Omental fat pad (tissue), 3 donors: ENCODE measurements at regions not wholly inside any gene's neighbourhood (a gene's known extent, or its start where the extent isn't known, plus 50 kb on each side); places are given as distances from the start of the nearest gene placed in this dataset.

Source experiments
- ATAC-seq: fragments of 150-250 bp; one replicate; pipeline ENCODE4 v1.9.1; 2016; ENCODE audit warnings: mild to moderate bottlenecking, moderate library complexity; ENCODE audit not compliant: low FRiP score
- DNase-seq: peaks from one replicate; pipeline ENCODE4 v3.0.0-alpha.2; 2019; ENCODE audit warnings: low spot score
- TF ChIP-seq, protein P1 (sequence below), 3 donors: fragments of 450-650 bp; IDR thresholded peaks; one replicate each; pipeline ENCODE4 v1.5.1; 2016 to 2017; ENCODE audit warnings: antibody characterized with exemption in 3 of 3, mild to moderate bottlenecking in 3 of 3, moderate library complexity in 2 of 3

DNA sequence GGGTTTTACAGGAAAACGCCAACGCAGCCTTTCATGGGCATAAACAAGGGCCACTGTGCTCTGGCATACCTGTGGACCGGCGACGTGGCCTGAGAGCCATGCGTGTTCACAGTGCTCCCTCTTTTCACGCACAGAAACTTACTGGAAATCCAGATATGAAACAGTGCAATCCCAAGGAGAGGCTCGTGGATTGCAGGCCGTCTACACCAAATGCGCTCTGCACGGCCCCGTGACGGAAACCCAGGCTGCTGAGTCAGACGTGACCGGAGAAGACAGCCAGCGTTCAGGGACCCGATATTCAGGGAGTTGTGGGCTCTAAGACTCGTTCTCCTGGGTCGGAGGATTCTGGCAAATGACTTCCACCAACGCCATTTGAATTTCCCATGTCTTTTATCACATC is 129.2 kb downstream of the FOXL1 start:
- TF ChIP-seq, protein P1, sequence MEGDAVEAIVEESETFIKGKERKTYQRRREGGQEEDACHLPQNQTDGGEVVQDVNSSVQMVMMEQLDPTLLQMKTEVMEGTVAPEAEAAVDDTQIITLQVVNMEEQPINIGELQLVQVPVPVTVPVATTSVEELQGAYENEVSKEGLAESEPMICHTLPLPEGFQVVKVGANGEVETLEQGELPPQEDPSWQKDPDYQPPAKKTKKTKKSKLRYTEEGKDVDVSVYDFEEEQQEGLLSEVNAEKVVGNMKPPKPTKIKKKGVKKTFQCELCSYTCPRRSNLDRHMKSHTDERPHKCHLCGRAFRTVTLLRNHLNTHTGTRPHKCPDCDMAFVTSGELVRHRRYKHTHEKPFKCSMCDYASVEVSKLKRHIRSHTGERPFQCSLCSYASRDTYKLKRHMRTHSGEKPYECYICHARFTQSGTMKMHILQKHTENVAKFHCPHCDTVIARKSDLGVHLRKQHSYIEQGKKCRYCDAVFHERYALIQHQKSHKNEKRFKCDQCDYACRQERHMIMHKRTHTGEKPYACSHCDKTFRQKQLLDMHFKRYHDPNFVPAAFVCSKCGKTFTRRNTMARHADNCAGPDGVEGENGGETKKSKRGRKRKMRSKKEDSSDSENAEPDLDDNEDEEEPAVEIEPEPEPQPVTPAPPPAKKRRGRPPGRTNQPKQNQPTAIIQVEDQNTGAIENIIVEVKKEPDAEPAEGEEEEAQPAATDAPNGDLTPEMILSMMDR (IDR thresholded peaks at IDR 0.05) = no peak
- ATAC-seq = no peak
- DNase-seq = no peak

DNA sequence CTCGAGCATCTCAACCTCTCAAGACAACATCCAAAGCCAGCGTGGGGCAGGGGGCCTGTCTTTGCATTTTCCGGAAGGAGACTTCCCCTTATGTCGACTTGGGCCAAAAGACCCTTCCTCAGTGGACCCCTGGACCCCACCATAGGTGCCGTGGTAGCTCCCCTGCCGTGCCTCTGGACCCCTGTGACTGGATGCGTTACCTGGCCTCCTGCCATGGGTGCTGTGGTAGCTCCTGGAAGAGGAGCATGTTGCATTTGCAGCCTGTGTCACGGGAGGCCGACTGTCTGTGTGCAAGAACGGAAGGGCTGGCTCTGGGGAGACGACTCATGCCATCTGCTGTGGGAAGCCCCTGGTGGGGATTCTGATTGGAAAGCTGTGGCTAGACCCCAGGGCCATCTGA is 130.1 kb downstream of the FOXL1 start:
- TF ChIP-seq, protein P1 (IDR thresholded peaks at IDR 0.05) = no peak
- DNase-seq (no peak), ATAC-seq (no peak)

DNA sequence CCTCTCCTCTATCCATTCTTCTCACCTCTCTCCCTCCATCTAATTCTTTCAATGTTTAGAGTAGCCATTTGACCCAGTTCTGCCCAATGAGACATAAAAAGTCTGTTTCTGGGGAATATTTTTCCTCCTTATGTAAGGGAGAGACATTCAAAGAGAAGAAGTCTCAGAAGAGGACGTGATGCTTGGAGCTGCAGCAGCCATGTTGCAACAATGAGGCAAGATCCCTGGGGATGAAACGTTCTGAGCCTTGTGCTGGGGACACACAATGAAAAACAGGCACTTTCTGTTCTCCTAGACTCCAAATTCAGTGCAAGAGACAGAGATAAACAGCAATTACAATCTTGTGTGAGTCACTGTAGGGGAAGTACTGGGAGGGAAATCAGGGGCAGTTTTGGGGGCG is 130.8 kb downstream of the FOXL1 start:
- TF ChIP-seq, protein P1 (IDR thresholded peaks at IDR 0.05) = no peak
- ATAC-seq = no peak
- DNase-seq = no peak

DNA sequence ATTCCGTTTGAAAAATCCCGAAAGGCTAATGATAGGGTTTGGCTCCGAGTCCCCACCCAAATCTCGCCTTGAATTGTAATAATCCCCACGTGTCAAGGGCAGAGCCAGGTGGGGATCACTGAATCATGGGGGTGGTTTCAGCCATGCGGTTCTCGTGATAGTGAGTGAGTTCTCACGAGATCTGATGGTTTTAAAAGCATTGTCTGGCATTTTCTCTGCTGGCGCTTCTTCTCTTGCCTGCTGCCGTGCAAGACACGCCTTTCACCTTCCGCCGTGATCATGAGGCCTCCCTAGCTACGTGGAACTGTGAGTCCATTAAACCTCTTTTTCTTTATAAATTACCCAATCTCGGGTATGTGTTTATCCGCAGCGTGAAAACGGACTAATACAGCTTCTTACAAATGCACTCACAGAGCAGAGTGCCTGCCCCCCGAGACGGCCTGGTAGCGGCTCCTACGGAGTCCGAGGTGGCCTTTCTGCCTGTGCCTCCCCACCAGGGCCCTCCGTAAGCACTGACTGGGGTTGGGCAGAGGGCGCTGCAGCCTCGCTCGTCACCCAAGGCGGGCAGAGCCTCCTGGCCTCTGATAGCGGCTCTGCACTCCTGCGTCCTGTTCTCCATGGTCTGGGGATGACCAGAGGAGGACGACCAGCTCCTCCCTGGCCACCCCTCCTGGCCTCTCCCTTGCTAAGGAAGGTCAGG is 131.7 kb downstream of the FOXL1 start:
- ATAC-seq (no peak), DNase-seq (no peak)
- TF ChIP-seq, protein P1 (IDR thresholded peaks at IDR 0.05) = no peak

GRCh38 chr16:86710602-86710950 is 132.2 kb downstream of the FOXL1 start:
- no peak for ATAC-seq
- no peak for DNase-seq
- TF ChIP-seq, protein P1 (IDR thresholded peaks at IDR 0.05) = no peak

DNA sequence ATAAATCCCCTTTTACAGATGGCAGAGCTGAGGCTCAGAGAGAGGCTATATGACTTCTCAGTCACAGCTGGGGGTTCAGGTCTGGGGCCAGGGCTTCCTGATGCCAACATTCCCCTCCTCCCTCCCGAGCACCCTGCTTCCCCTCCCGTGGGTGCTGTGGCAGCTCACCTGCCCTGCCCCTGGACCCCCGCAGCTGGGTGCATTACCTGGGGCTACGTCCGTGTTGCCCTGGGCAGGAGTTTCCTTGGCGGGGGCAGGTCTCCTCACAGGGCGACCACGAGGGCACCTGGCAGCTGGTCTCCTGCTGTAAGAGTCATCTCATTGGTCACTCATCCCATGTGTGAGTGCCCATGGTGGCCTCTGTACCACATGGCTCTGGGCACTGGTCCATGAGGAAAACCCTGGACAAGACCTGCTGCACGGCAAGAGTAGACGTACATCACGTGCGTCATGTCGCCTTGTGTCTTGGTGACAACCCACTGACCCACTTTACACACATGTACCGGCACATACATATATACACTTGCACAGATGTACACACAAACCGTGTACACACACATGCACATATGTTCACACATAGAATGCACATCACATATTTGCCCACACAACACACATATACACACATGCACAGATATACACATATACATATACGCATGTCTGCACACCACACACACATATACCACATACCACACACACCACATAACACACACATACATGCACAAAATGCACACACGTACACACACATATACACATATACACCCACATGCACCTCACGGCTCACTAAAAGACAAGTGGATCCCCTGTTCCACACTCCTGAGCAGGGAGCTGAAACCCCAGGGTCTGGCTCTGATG is 134.0 kb downstream of the FOXL1 start:
- ATAC-seq = no peak
- TF ChIP-seq, protein P1 (IDR thresholded peaks at IDR 0.05) = no peak
- DNase-seq = no peak
